ENCODE measurements at regions not wholly inside any gene's neighbourhood (a gene's known extent, or its start where the extent isn't known, plus 50 kb on each side); places are given as distances from the start of the nearest gene placed in this dataset.

- no peak for DNase-seq (ENCODE audit: low read depth in 2 of 2)
Measured at GRCh38 chr2:237150186-237150585, 64.5 kb downstream of the COPS8 start.

GRCh38 chr2:237150831-237151375 lies 65.2 kb downstream of the COPS8 start:
- no peak for DNase-seq (ENCODE audit: low read depth in 2 of 2)

- DNase-seq (ENCODE audit: low read depth in 2 of 2) = no peak
Measured at GRCh38 chr2:237152361-237152760, 66.7 kb downstream of the COPS8 start.

- DNase-seq (ENCODE audit: low read depth in 2 of 2) = no peak
Measured at GRCh38 chr2:237153181-237153580, 67.5 kb downstream of the COPS8 start.

GRCh38 chr2:237154082-237154638 lies 68.5 kb downstream of the COPS8 start:
- peak in 1 of 2 donors; percentile 22 for DNase-seq (ENCODE audit: low read depth in 2 of 2)

- DNase-seq (ENCODE audit: low read depth in 2 of 2) = no peak
Measured at GRCh38 chr2:237154884-237155851, 69.5 kb downstream of the COPS8 start.

- DNase-seq (ENCODE audit: low read depth in 2 of 2) = peak; percentile 33 to 35
Measured at GRCh38 chr2:237156031-237156856, 70.6 kb downstream of the COPS8 start.

- DNase-seq (ENCODE audit: low read depth in 2 of 2) = no peak
Measured at GRCh38 chr2:237156857-237157779, 71.4 kb downstream of the COPS8 start.

- DNase-seq (ENCODE audit: low read depth in 2 of 2) = no peak
Measured at GRCh38 chr2:237157780-237158102, 72.1 kb downstream of the COPS8 start.

- no peak for DNase-seq (ENCODE audit: low read depth in 2 of 2)
Measured at GRCh38 chr2:237158194-237158593, 72.5 kb downstream of the COPS8 start.

GRCh38 chr2:237159006-237159911 lies 73.6 kb downstream of the COPS8 start:
- DNase-seq (ENCODE audit: low read depth in 2 of 2) = no peak

GRCh38 chr2:237160271-237160919 lies 74.7 kb downstream of the COPS8 start:
- DNase-seq (ENCODE audit: low read depth in 2 of 2) = no peak

- DNase-seq (ENCODE audit: low read depth in 2 of 2) = no peak
Measured at GRCh38 chr2:237161189-237161588, 75.5 kb downstream of the COPS8 start.

- no peak for DNase-seq (ENCODE audit: low read depth in 2 of 2)
Measured at GRCh38 chr2:237162959-237163358, 77.3 kb downstream of the COPS8 start.

GRCh38 chr2:237164474-237165042 lies 78.9 kb downstream of the COPS8 start:
- DNase-seq (ENCODE audit: low read depth in 2 of 2) = no peak

- DNase-seq (ENCODE audit: low read depth in 2 of 2) = no peak
Measured at GRCh38 chr2:237165405-237166276, 80.0 kb downstream of the COPS8 start.

- DNase-seq (ENCODE audit: low read depth in 2 of 2) = no peak
Measured at GRCh38 chr2:237167038-237167437, 81.3 kb downstream of the COPS8 start.

GRCh38 chr2:237167934-237168333 lies 82.2 kb downstream of the COPS8 start:
- DNase-seq (ENCODE audit: low read depth in 2 of 2) = no peak

All from stimulated activated CD8-positive, alpha-beta memory T cell treated with anti-CD3 and anti-CD28 coated beads, Interleukin-15, amount 100 ng/mL, for 4 hours (primary cell).